GM13977 (cell line): ENCODE measurements at regions not wholly inside any gene's neighbourhood (a gene's known extent, or its start where the extent isn't known, plus 50 kb on each side); places are given as distances from the start of the nearest gene placed in this dataset.

Source experiments
- DNase-seq: peaks from one replicate; pipeline ENCODE4 v3.0.0; 2012; ENCODE audit warnings: low spot score
- CTCF ChIP-seq: IDR thresholded peaks from 2 replicates; pipeline ENCODE4 v1.5.1; 2012; ENCODE audit warnings: mild to moderate bottlenecking, control low read depth; ENCODE audit not compliant: insufficient read depth; ENCODE audit errors: extremely low read depth, missing control alignments
- in situ Hi-C: fragments of 300-500 bp; cut with MboI; formaldehyde crosslinking; loops from one replicate; pipeline ENCODE4 v1.12.0; 2022; ENCODE audit warnings: low sequenced_read_pairs, low pct_unique_long_range_greater_than_20kb, mixed read lengths, inconsistent platforms; ENCODE audit not compliant: unreplicated experiment

- no peak for TF ChIP-seq CTCF
- no peak for DNase-seq
- in situ Hi-C loops, result no loop called here
Observed at GRCh38 chr18:75827751-75828287, 400.3 kb upstream of the SMIM21 start.

- in situ Hi-C loops, result no loop called here
- TF ChIP-seq CTCF, result no peak
- no peak for DNase-seq
Observed at GRCh38 chr18:75824661-75825060, 397.2 kb upstream of the SMIM21 start.

GRCh38 chr18:75823471-75823870, 396.0 kb upstream of the SMIM21 start:
- no peak for DNase-seq
- in situ Hi-C loops, result no loop called here
- no peak for TF ChIP-seq CTCF

- DNase-seq, result no peak
- TF ChIP-seq CTCF, result no peak
- in situ Hi-C loops, result no loop called here
Observed at GRCh38 chr18:75818383-75818782, 390.9 kb upstream of the SMIM21 start.

GRCh38 chr18:75815767-75816166, 388.3 kb upstream of the SMIM21 start:
- DNase-seq, result no peak
- in situ Hi-C loops, result no loop called here
- TF ChIP-seq CTCF, result no peak

GRCh38 chr18:75812761-75813160, 385.3 kb upstream of the SMIM21 start:
- in situ Hi-C loops, result no loop called here

More at GRCh38 chr18:75812761-75813160, 385.3 kb upstream of the SMIM21 start:
- no peak for DNase-seq
- TF ChIP-seq CTCF, result no peak
